CD4-positive, alpha-beta T cell treated with Interferon gamma for 1 hour (primary cell): ENCODE measurements at regions not wholly inside any gene's neighbourhood (a gene's known extent, or its start where the extent isn't known, plus 50 kb on each side); places are given as distances from the start of the nearest gene placed in this dataset.
"Not testable (repeated sequence)": the region's sequence is repeated elsewhere in the genome, so short reads cannot be mapped to it uniquely, and the experiment has no call there.

Source experiments
- DNase-seq: peaks from one replicate; pipeline ENCODE4 v3.0.0-alpha.2; 2020

- DNase-seq: not testable (repeated sequence)
Observed at GRCh38 chr1:194738843-194739242, 1552.4 kb upstream of the B3GALT2 start.

DNA sequence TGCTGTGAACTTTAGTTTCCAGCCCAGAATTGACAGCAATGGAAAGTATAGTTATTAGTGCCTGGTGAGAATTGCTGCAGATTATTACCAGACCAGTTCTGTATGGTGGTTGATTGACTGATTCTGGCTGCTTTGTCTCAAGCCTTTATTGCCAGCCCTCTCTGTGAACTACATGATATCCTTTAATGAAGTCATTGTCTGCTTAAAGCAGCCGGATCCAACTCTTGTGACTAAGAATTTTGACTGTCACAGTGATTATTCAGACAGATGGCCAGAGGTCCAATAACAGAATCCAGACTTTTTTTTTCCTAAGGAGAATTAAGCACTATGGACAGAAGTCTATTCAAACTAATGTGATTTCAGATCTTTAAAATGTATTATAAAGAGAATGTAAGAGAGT, 1548.6 kb upstream of the B3GALT2 start:
- DNase-seq: no peak

DNA sequence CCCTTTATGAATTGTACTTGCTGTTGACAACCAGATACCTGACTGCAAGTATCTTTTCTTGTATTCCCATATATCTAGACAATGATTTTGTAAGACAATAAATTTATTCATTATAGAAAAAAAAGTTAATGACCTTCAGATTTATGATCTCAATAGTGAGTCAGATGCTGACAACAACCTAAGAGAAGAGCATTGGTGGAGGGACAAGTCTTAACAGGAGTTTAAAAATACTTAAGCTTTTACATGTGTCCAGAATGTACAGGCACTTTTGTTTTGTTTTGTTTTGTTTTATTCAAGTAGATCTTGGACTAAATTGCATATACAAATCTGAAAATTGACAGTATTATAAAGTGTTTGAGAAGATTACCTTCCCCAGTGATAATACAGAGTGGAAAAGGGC, 1544.6 kb upstream of the B3GALT2 start:
- no peak for DNase-seq

DNA sequence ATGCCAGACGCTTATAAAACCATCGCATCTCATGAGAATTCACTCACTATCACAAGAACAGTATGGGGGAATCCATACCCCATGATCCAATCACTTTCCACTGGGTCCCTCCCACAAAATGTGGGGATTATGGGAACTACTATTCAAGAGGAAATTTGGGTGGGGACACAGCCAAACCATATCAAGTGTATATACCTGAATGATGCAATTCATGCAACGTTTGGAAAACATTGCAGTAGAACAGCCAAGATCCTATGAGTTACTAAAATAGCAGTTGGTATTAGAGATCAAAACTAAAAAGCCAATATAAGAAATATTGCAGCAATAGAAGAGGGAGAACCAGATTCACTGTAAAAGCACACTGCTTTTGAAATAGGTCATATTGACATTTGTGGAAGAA, 1543.9 kb upstream of the B3GALT2 start:
- no peak for DNase-seq

GRCh38 chr1:194723067-194723466, 1536.7 kb upstream of the B3GALT2 start:
- no peak for DNase-seq

GRCh38 chr1:194717941-194718340, 1531.5 kb upstream of the B3GALT2 start:
- DNase-seq: no peak

DNA sequence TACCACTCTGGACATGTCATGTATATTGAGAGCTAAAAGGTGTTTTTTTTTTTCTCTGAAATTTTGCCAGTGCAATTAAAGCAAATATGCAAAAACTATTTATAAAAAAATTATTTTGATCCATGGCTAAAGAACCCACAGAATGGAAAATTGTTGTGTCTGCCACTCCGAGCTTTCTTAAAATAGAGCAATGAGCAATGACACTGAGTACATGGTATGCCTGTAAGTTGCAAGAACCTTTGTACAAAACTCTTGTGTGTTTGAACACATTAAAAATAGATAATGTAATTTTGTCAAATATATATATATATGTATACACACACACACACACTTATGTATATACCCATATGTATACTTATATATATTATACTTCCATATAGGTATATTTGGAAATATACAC, 1530.9 kb upstream of the B3GALT2 start:
- no peak for DNase-seq

- DNase-seq: no peak
Observed at GRCh38 chr1:194710671-194711070, 1524.3 kb upstream of the B3GALT2 start.

- DNase-seq: no peak
Observed at GRCh38 chr1:194709439-194709838, 1523.0 kb upstream of the B3GALT2 start.

GRCh38 chr1:194707074-194707473, 1520.7 kb upstream of the B3GALT2 start:
- no peak for DNase-seq

- no peak for DNase-seq
Observed at GRCh38 chr1:194705123-194705854, 1518.9 kb upstream of the B3GALT2 start.

DNA sequence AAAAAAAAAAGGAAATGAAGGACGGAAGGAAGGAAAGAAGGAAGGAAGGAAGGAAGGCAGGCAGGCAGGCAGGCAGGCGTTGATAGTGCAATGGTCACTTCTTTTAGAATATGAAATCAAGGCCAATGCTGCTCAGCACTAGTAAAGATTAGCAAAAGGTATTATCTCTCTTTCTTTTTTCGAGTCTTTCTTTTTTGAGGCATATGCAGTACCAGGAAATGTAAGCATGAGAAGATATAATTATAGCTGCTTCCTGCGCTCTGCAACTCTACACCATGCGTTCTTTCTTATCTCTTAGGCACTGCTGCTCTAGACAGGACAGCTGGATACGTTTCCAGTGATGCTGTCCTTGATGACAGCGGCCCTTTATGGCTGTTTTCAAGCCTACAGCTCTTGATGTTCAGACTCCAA, 1512.5 kb upstream of the B3GALT2 start:
- no peak for DNase-seq

DNA sequence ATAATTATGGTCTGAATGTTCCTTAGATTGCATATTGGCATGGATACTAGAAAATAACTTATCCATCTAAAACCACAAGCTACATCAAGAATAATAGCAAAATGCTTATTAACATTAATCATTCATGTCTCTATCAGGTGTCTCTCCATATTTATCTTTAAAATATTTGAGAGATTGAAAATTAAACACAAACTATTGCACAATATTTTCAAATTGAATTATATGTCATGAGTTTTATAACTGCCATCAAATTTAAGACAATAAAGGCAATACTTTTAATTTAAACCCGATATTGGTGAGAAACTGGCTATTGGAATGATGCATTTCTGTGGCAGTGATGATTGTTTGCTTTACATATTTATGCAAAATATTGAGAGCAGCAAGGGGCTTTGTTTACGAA, 1506.8 kb upstream of the B3GALT2 start:
- DNase-seq: no peak

DNA sequence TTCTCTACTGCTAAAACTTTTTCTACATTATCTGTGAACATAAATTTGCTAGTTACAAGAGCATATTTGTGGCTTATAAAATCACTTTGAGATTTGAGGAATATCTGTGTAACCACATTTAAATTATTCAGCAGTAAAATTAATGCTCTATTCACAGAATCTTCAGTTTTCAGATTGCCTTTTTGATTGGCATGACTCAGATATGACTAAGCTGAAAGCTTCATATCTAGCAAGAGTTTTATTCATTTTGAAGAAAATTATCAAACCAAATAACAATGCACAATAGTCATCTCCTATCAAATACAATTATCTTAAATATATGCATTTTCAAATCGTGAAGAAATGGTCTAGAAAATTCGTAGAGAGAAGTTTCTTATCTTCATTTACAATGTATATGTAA, 1498.2 kb upstream of the B3GALT2 start:
- DNase-seq: no peak

DNA sequence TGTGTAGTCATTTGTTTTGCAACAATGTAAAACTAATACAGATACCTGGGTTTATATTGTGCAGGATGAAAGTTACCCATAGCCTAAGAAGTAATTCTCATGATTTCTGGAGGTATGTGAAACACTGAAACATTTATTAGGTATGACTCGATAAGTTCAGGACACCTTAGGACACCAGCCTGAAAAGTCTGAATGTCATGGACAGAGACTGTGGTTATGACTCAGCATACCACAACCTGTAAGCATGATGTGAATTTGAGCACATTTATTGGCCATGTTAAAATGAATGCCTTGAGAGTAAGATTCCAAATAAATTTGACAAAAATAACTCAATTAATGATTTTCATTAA, 1471.7 kb upstream of the B3GALT2 start:
- DNase-seq: no peak

GRCh38 chr1:194654956-194655355, 1468.5 kb upstream of the B3GALT2 start:
- no peak for DNase-seq

DNA sequence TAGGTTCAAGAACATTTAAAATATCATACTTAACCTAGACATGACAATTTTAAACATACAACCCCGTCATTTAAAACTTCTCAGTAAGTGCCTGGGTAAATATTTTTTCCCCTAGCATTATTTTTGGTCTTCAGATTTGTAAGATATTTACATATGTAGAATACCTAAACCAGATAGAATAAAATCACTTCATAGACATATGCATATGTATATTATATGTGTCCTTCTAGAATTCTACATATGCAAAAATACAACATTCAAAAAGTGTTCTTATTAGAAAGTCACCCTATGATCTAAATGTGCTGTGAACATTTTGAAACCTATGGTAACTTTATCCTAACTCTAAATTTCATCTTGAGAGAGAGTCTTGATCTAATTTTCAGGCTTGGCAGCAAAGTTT, 1467.0 kb upstream of the B3GALT2 start:
- DNase-seq: no peak

GRCh38 chr1:194647118-194647517, 1460.7 kb upstream of the B3GALT2 start:
- no peak for DNase-seq

DNA sequence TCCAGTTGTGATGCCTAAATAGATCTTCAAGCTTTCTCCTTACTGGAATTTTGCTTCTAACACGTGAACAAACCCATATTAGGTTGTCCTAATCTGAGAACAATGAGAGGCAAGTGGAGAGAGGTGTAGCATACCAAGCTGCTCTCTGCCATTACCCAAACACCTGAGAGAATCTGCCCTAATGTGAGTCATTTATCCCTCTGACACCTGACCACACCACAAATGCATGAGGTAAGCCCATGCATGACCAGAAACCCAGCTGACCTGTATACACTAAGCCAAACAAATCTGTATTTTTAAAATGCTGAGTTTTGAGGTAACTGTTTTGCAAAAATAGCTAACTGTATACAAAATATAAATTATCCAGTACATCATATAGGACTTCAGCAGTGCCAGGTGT, 1458.1 kb upstream of the B3GALT2 start:
- no peak for DNase-seq

- no peak for DNase-seq
Observed at GRCh38 chr1:194640322-194640721, 1453.9 kb upstream of the B3GALT2 start.

GRCh38 chr1:194629011-194629410, 1442.6 kb upstream of the B3GALT2 start:
- DNase-seq: no peak

DNA sequence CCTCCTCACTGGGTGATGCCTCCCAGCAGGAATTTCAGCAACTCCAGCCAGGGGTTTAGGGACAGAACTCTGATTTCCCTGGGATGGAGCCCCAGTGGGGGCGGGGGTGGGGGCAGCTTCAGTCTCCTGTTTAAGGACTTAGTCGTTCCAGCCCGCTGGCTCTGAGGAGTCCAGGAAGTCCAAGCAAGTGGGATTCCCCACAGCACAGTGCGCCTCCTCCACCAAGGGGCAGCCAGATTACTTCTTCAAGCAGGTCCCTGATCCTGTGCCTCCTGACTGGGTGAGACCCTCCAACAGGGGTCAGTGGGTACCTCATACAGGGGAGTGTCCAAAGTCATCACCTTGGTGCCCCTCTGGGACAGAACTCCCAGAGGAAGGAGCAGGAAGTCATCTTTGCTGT, 1438.4 kb upstream of the B3GALT2 start:
- DNase-seq: no peak

DNA sequence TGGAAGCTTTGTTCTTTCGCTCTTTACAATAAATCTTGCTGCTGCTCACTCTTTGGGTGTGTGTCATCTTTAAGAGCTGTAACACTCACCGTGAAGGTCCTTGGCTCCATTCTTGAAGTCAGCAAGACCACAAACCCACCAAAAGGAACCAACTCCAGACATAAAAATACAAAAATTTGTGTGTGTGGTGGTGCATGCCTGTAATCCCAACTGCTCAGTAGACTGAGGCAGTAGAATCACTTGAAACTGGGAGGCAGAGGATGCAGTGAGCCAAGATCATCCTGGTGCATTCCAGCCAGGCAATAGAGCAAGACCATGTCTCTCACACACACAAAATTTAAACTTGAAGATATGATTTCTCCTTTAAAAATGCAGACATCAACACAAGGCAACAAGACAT, 1431.7 kb upstream of the B3GALT2 start:
- no peak for DNase-seq

DNA sequence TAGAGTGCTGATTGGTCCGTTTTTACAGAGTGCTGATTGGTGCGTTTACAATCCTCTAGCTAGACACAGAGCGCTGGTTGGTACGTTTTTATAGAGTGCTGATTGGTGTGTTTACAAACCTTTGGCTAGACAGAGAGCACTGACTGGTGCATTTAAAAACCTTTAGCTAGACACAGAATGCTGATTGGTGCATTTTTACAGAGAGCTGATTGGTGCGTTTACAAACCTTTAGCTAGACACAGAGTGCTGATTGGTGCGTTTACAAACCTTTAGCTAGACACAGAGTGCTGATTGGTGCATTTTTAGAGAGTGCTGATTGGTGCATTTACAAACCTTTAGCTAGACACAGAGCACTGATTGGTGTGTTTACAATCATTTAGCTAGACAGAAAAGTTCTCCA, 1430.9 kb upstream of the B3GALT2 start:
- not testable (repeated sequence) for DNase-seq

DNA sequence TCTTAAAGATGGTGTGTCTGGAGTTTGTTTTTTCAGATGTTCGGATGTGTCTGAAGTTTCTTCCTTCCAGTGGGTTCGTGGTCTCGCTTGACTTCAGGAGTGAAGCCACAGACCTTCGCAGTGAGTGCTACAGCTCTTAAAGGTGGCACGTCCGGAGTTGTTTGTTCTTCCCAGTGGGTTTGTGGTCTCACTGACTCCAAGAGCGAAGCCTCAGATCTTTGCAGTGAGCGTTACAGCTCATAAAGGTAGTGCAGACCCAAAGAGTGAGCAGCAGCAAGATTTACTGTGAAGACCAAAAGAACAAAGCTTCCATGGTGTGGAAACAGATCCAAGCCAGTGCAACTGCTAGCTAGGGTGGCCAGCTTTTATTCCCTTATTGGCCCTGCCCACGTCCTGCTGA, 1430.4 kb upstream of the B3GALT2 start:
- no peak for DNase-seq

GRCh38 chr1:194602184-194602583, 1415.8 kb upstream of the B3GALT2 start:
- DNase-seq: no peak
